PC-9 (cell line): ENCODE measurements at regions not wholly inside any gene's neighbourhood (a gene's known extent, or its start where the extent isn't known, plus 50 kb on each side); places are given as distances from the start of the nearest gene placed in this dataset.

Experiments used
- BruUV-seq: library from RNA; stranded (reverse); fragments of 400-500 nt; replicated peaks from 2 replicates; lab custom pipeline; 2021; lab: Mats Ljungman, UMichigan
- CTCF ChIA-PET: fragments of 300-600 bp; sonication (Branson Sonifier 250); formaldehyde crosslinking; loops from one replicate; lab custom pipeline; 2022; ENCODE audit warnings: antibody characterized with exemption; lab: Charles Lee
- POLR2A ChIA-PET: fragments of 300-600 bp; sonication (Branson Sonifier 250); formaldehyde crosslinking; loops from one replicate; lab custom pipeline; 2022; ENCODE audit warnings: antibody characterized with exemption; ENCODE audit not compliant: unreplicated experiment; lab: Charles Lee
- DNase-seq, 2 experiments: peaks; one replicate each; pipeline versions ENCODE4 v3.0.0 to v3.0.0-alpha.2; 2015 to 2022; ENCODE audit warnings: mixed read lengths in 1 of 2
- H2AFZ ChIP-seq: fragments of 200-600 bp; sonication (generic); 2 replicates; pipeline ENCODE4 v1.8.1; 2017; ENCODE audit warnings: antibody characterized with exemption
- H3F3A ChIP-seq: fragments of 200-600 bp; sonication (generic); 2 replicates; pipeline ENCODE4 v1.8.1; 2017; ENCODE audit warnings: antibody characterized with exemption, mild to moderate bottlenecking, low read depth; ENCODE audit not compliant: insufficient read depth
- H3K27ac ChIP-seq: fragments of 200-600 bp; sonication (generic); 2 replicates; pipeline ENCODE4 v1.6.1; 2016; ENCODE audit warnings: mixed run types
- H3K27me3 ChIP-seq: fragments of 200-600 bp; sonication (generic); 2 replicates; pipeline ENCODE4 v1.6.1; 2016; ENCODE audit warnings: low read depth, mixed run types; ENCODE audit not compliant: insufficient read depth
- H3K36me3 ChIP-seq: fragments of 200-600 bp; sonication (generic); 2 replicates; pipeline ENCODE4 v1.6.1; 2016; ENCODE audit warnings: low read depth, mixed run types
- H3K4me1 ChIP-seq: fragments of 200-600 bp; sonication (generic); replicated peaks from 2 replicates; pipeline ENCODE4 v1.6.1; 2016; ENCODE audit warnings: mixed run types; ENCODE audit not compliant: insufficient read depth
- H3K4me2 ChIP-seq: fragments of 200-600 bp; sonication (generic); 2 replicates; pipeline ENCODE4 v1.6.1; 2017; ENCODE audit warnings: mixed run types
- H3K4me3 ChIP-seq: fragments of 200-600 bp; sonication (generic); 2 replicates; pipeline ENCODE4 v1.6.1; 2016; ENCODE audit warnings: mixed run types
- H3K79me2 ChIP-seq: fragments of 200-600 bp; sonication (generic); 2 replicates; pipeline ENCODE4 v1.6.1; 2017; ENCODE audit warnings: low read depth, mixed run types
- H3K9me2 ChIP-seq: fragments of 200-600 bp; sonication (generic); 2 replicates; pipeline ENCODE4 v1.8.1; 2017; ENCODE audit warnings: mild to moderate bottlenecking; ENCODE audit not compliant: insufficient read depth
- H3K9me3 ChIP-seq: fragments of 200-600 bp; sonication (generic); 2 replicates; pipeline ENCODE4 v1.8.1; 2016; ENCODE audit warnings: low read depth; ENCODE audit not compliant: insufficient read depth
- H4K20me1 ChIP-seq: fragments of 200-600 bp; sonication (generic); 2 replicates; pipeline ENCODE4 v1.8.1; 2017; ENCODE audit not compliant: insufficient read depth
- EZH2 ChIP-seq: fragments of 200-600 bp; sonication (generic); IDR thresholded peaks from 2 replicates; pipeline ENCODE4 v1.8.0; 2017; ENCODE audit warnings: antibody characterized with exemption, low read depth
- intact Hi-C: fragments of 100-400 bp; cut with micrococcal nuclease; formaldehyde crosslinking; loops from one replicate; pipeline ENCODE4 v1.10.0; 2022; ENCODE audit not compliant: unreplicated experiment
- TF ChIP-seq, protein P1 (sequence below): fragments of 200-600 bp; sonication (generic); conservative IDR thresholded peaks from 2 replicates; pipeline ENCODE4 v1.6.1; 2017; ENCODE audit warnings: mixed run types, antibody characterized with exemption, mild to moderate bottlenecking, moderate library complexity

DNA sequence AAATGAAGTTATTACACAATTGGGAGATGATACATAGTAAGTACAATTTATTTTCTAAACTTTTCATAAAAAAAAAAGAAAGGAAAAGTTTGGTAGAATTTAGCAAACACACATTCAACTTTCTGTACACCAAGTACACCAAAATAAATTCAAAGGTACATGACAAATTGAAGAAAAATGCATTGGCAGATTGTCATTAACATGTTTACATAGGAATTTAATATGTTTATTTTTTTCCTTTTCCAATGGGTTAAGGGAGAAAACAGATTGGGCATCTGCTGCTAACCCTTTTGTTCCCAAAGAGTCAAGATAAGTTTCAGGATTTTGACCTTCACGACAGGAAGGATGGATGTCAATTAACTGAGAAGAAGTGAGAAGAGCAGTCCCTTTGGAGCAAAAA is 620.4 kb downstream of the XIRP2 start:
- BruUV-seq, result no TSS peak
- intact Hi-C loops, result no loop called here
- H3K4me2 ChIP-seq, result no peak overlapping the region
- CTCF ChIA-PET, result no interaction called here
- no peak overlapping the region for H3K27ac ChIP-seq
- no peak for DNase-seq
- no peaks in the 10 kb centered on the region for H3K9me2 ChIP-seq
- no peaks in the 10 kb centered on the region for H3F3A ChIP-seq
- no peaks in the 10 kb centered on the region for H3K9me3 ChIP-seq
- no peaks in the 10 kb centered on the region for H3K27me3 ChIP-seq
- POLR2A ChIA-PET, result no interaction called here
- no peaks in the 10 kb centered on the region for H3K4me1 ChIP-seq
- H3K4me3 ChIP-seq, result no peak overlapping the region
- no peaks in the 10 kb centered on the region for H3K79me2 ChIP-seq
- H2AFZ ChIP-seq, result no peak overlapping the region
- no peaks in the 10 kb centered on the region for H3K36me3 ChIP-seq
- H4K20me1 ChIP-seq, result no peaks in the 10 kb centered on the region
- TF ChIP-seq, protein P1, sequence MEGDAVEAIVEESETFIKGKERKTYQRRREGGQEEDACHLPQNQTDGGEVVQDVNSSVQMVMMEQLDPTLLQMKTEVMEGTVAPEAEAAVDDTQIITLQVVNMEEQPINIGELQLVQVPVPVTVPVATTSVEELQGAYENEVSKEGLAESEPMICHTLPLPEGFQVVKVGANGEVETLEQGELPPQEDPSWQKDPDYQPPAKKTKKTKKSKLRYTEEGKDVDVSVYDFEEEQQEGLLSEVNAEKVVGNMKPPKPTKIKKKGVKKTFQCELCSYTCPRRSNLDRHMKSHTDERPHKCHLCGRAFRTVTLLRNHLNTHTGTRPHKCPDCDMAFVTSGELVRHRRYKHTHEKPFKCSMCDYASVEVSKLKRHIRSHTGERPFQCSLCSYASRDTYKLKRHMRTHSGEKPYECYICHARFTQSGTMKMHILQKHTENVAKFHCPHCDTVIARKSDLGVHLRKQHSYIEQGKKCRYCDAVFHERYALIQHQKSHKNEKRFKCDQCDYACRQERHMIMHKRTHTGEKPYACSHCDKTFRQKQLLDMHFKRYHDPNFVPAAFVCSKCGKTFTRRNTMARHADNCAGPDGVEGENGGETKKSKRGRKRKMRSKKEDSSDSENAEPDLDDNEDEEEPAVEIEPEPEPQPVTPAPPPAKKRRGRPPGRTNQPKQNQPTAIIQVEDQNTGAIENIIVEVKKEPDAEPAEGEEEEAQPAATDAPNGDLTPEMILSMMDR, result no peak
- no peak for TF ChIP-seq EZH2

DNA sequence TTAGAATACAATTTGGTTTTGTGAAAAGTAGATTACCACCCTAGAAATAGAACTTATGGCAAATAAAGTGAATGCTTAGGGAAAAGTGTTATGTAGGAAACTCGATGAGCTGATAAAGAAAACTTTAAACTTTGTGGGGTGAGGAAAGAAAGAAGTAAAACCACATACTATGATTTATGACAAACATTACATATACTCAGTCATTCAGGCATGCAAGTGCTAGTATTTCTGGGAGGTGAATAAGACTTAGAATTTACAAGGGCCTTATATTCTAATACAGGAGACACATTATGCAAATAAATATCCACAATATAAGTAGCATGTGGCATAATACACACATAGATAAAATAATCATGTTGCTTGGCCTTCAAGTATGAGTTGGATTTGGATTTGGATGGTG is 618.1 kb downstream of the XIRP2 start:
- Histone ChIP-seq H4K20me1 (no peaks in the 10 kb centered on the region), H3K79me2 (no peaks in the 10 kb centered on the region), H2AFZ (no peak overlapping the region), H3K27ac (no peak overlapping the region), H3K4me1 (no peaks in the 10 kb centered on the region), H3K4me3 (no peak overlapping the region), H3K36me3 (no peaks in the 10 kb centered on the region), H3K9me2 (no peaks in the 10 kb centered on the region), H3K4me2 (no peak overlapping the region), H3K9me3 (no peaks in the 10 kb centered on the region), H3F3A (no peaks in the 10 kb centered on the region), H3K27me3 (no peaks in the 10 kb centered on the region)
- intact Hi-C loops, result no loop called here
- BruUV-seq, result no TSS peak
- TF ChIP-seq, protein P1, result no peak
- TF ChIP-seq EZH2, result no peak
- no peak for DNase-seq
- CTCF ChIA-PET, result no interaction called here
- POLR2A ChIA-PET, result no interaction called here

DNA sequence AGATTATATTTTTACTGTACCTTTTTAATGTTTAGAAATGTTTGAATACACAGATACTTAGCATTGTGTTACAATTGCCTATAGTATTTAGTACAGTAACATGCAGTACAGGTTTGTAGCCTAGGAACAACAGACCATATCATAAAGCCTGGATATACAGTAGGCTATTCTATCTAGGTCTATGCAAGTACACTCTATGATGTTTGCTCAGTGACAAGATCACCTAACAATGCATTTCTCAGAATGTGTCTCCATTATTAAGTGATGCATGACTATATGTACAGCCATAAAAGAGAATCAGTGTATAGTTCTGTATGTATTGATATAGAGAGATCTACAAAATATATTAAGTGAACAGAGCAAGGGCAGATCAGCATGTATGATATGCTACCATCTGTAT is 616.4 kb downstream of the XIRP2 start:
- no peak for DNase-seq
- no peaks in the 10 kb centered on the region for H3K79me2 ChIP-seq
- ChIA-PET POLR2A (no interaction called here), CTCF (no interaction called here)
- H3K4me3 ChIP-seq, result no peak overlapping the region
- H3K27ac ChIP-seq, result no peak overlapping the region
- no peaks in the 10 kb centered on the region for H3K9me2 ChIP-seq
- no peak overlapping the region for H2AFZ ChIP-seq
- H3K4me2 ChIP-seq, result no peak overlapping the region
- H3F3A ChIP-seq, result no peaks in the 10 kb centered on the region
- H3K36me3 ChIP-seq, result no peaks in the 10 kb centered on the region
- TF ChIP-seq EZH2, result no peak
- TF ChIP-seq, protein P1, result no peak
- H3K27me3 ChIP-seq, result no peaks in the 10 kb centered on the region
- no peaks in the 10 kb centered on the region for H3K9me3 ChIP-seq
- H4K20me1 ChIP-seq, result no peaks in the 10 kb centered on the region
- BruUV-seq, result no TSS peak
- H3K4me1 ChIP-seq, result no peaks in the 10 kb centered on the region
- intact Hi-C loops, result no loop called here
